AG04449 (cell line): ENCODE measurements at regions not wholly inside any gene's neighbourhood (a gene's known extent, or its start where the extent isn't known, plus 50 kb on each side); places are given as distances from the start of the nearest gene placed in this dataset.

Source experiments
- CTCF ChIA-PET: fragments of 350-600 bp; formaldehyde crosslinking; extraction: SDS; loops from one replicate; lab custom pipeline; 2021; ENCODE audit warnings: antibody characterized with exemption; lab: Yijun Ruan, JAX
- POLR2A ChIA-PET: fragments of 400-600, 350-600 bp; formaldehyde crosslinking; extraction: SDS; loops from one replicate; lab custom pipeline; 2020; ENCODE audit warnings: antibody characterized with exemption, inconsistent platforms; lab: Yijun Ruan, JAX
- DNase-seq: peaks from one replicate; pipeline ENCODE4 v3.0.0-alpha.2; 2010; ENCODE audit warnings: low read depth, low spot score
- H3K4me3 ChIP-seq: 2 replicates; pipeline ENCODE4 v1.5.1; 2011; ENCODE audit warnings: low read depth, mild to moderate bottlenecking, control low read depth, low read length
- CTCF ChIP-seq: IDR thresholded peaks from one replicate; pipeline ENCODE4 v1.5.1; 2011; ENCODE audit warnings: mild to moderate bottlenecking, moderate library complexity, low read length, control low read depth, inconsistent platforms; ENCODE audit not compliant: insufficient read depth; ENCODE audit errors: missing control alignments

- DNase-seq = no peak
- H3K4me3 ChIP-seq = no peak overlapping the region
- ChIA-PET CTCF (interaction anchor here (0.6 kb wide), 1 partner anchor 1842 kb away, joined by 3 read pairs; no protein-coding TSS in a partner anchor), POLR2A (no interaction called here)
- TF ChIP-seq CTCF = no peak
Observed at GRCh38 chr16:66154801-66155200, 211.7 kb upstream of the CDH5 start.

- ChIA-PET POLR2A (interaction anchor here (0.6 to 1.3 kb wide), 8 partner anchors 10 to 427 kb away, joined by 3 to 6 read pairs (median 4); no protein-coding TSS in a partner anchor), CTCF (interaction anchor here (0.8 to 0.9 kb wide), 2 partner anchors 16 to 119 kb away, joined by 3 read pairs; no protein-coding TSS in a partner anchor)
- DNase-seq = peak; percentile 89
- no peak overlapping the region for H3K4me3 ChIP-seq
- peak; percentile 5 for TF ChIP-seq CTCF
Observed at GRCh38 chr16:66152823-66153393, 213.6 kb upstream of the CDH5 start.

- TF ChIP-seq CTCF = no peak
- CTCF ChIA-PET = no interaction called here
- DNase-seq = no peak
- POLR2A ChIA-PET = interaction anchor here (0.6 to 1.1 kb wide), 5 partner anchors 11 to 145 kb away, joined by 3 to 6 read pairs (median 4); no protein-coding TSS in a partner anchor
- no peak overlapping the region for H3K4me3 ChIP-seq
Observed at GRCh38 chr16:66152181-66152580, 214.3 kb upstream of the CDH5 start.

- POLR2A ChIA-PET = interaction anchor here (0.6 kb wide), 1 partner anchor 1030 kb away, joined by 3 read pairs; no protein-coding TSS in a partner anchor
- DNase-seq = no peak
- H3K4me3 ChIP-seq = no peak overlapping the region
- no peak for TF ChIP-seq CTCF
- CTCF ChIA-PET = interaction anchor here (1.2 kb wide), 1 partner anchor 121 kb away, joined by 4 read pairs; no protein-coding TSS in a partner anchor
Observed at GRCh38 chr16:66150698-66151482, 215.6 kb upstream of the CDH5 start.

- H3K4me3 ChIP-seq = no peak overlapping the region
- ChIA-PET POLR2A (interaction anchor here (1.3 kb wide), 1 partner anchor 14 kb away, joined by 3 read pairs; no protein-coding TSS in a partner anchor), CTCF (interaction anchor here (1.3 kb wide), 1 partner anchor 12 kb away, joined by 5 read pairs; no protein-coding TSS in a partner anchor)
- no peak for TF ChIP-seq CTCF
- no peak for DNase-seq
Observed at GRCh38 chr16:66147291-66147690, 219.2 kb upstream of the CDH5 start.

GRCh38 chr16:66146798-66147197 lies 219.7 kb upstream of the CDH5 start:
- no peak for DNase-seq
- TF ChIP-seq CTCF = no peak
- POLR2A ChIA-PET = interaction anchor here (1.3 kb wide), 1 partner anchor 13 kb away, joined by 3 read pairs; no protein-coding TSS in a partner anchor
- CTCF ChIA-PET = interaction anchor here (1.3 kb wide), 1 partner anchor 12 kb away, joined by 5 read pairs; no protein-coding TSS in a partner anchor
- H3K4me3 ChIP-seq = no peak overlapping the region
